Lower leg skin (tissue), 3 donors: ENCODE measurements at regions not wholly inside any gene's neighbourhood (a gene's known extent, or its start where the extent isn't known, plus 50 kb on each side); places are given as distances from the start of the nearest gene placed in this dataset.

ENCODE experiments used
- POLR2A ChIP-seq, 2 donors: fragments of 450-650 bp; IDR thresholded peaks; one replicate each; pipeline ENCODE4 v1.6.1; 2016 to 2017; ENCODE audit warnings: antibody characterized with exemption in 2 of 2, mild to moderate bottlenecking in 1 of 2, moderate library complexity in 1 of 2
- TF ChIP-seq, protein P1 (sequence below), 3 donors: fragments of 450-650 bp; IDR thresholded peaks; one replicate each; pipeline ENCODE4 v1.5.1; 2016; ENCODE audit warnings: antibody characterized with exemption in 3 of 3, mild to moderate bottlenecking in 3 of 3, moderate library complexity in 2 of 3

DNA sequence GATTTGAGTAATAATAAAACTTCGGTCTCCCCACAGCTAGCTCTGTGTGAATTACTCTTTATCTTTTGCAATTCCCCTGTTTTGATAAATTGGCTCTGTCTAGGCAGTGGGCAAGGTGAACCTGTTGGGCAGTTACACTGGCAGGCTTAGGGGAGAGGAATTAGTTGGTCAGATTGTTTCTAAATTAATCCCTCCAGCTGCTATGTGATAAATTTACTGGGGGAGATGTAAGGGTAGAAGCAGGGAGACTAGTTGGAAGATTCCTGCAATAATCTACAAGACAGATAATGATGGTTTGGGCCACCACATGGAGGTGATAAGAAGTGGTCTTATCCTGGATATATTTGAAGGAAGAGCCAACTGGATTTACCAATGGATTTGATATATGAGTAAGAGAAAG, 118.5 kb upstream of the TACR1 start:
- TF ChIP-seq, protein P1, sequence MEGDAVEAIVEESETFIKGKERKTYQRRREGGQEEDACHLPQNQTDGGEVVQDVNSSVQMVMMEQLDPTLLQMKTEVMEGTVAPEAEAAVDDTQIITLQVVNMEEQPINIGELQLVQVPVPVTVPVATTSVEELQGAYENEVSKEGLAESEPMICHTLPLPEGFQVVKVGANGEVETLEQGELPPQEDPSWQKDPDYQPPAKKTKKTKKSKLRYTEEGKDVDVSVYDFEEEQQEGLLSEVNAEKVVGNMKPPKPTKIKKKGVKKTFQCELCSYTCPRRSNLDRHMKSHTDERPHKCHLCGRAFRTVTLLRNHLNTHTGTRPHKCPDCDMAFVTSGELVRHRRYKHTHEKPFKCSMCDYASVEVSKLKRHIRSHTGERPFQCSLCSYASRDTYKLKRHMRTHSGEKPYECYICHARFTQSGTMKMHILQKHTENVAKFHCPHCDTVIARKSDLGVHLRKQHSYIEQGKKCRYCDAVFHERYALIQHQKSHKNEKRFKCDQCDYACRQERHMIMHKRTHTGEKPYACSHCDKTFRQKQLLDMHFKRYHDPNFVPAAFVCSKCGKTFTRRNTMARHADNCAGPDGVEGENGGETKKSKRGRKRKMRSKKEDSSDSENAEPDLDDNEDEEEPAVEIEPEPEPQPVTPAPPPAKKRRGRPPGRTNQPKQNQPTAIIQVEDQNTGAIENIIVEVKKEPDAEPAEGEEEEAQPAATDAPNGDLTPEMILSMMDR (IDR thresholded peaks at IDR 0.05): no peak
- no peak for TF ChIP-seq POLR2A (IDR thresholded peaks at IDR 0.05)
